Nephron progenitor cell (in vitro differentiated cells): ENCODE measurements at regions not wholly inside any gene's neighbourhood (a gene's known extent, or its start where the extent isn't known, plus 50 kb on each side); places are given as distances from the start of the nearest gene placed in this dataset.

Source experiments
- DNase-seq: peaks from one replicate; pipeline ENCODE4 v3.0.0; 2021
- H3K27ac Mint-ChIP-seq: 2 replicates; pipeline ENCODE4 v1.8.0; 2021; ENCODE audit warnings: mild to moderate bottlenecking, moderate library complexity, mixed read lengths
- H3K27me3 Mint-ChIP-seq: 2 replicates; pipeline ENCODE4 v1.8.0; 2021; ENCODE audit warnings: mild to moderate bottlenecking, low read depth, mixed read lengths; ENCODE audit not compliant: poor library complexity
- H3K36me3 Mint-ChIP-seq: 2 replicates; pipeline ENCODE4 v1.8.0; 2021; ENCODE audit warnings: low read depth, mixed read lengths
- H3K4me1 Mint-ChIP-seq: 2 replicates; pipeline ENCODE4 v1.8.0; 2021; ENCODE audit warnings: mixed read lengths
- H3K4me3 Mint-ChIP-seq: 2 replicates; pipeline ENCODE4 v1.8.0; 2021; ENCODE audit warnings: mild to moderate bottlenecking, moderate library complexity, mixed read lengths
- H3K9me3 Mint-ChIP-seq: 2 replicates; pipeline ENCODE4 v1.8.0; 2021; ENCODE audit warnings: mild to moderate bottlenecking, moderate library complexity, mixed read lengths
- TF ChIP-seq, protein P1 (sequence below): fragments of 200-600 bp; sonication (generic); IDR thresholded peaks from 2 replicates; pipeline ENCODE4 v1.5.0; 2021; ENCODE audit warnings: antibody characterized with exemption

DNA sequence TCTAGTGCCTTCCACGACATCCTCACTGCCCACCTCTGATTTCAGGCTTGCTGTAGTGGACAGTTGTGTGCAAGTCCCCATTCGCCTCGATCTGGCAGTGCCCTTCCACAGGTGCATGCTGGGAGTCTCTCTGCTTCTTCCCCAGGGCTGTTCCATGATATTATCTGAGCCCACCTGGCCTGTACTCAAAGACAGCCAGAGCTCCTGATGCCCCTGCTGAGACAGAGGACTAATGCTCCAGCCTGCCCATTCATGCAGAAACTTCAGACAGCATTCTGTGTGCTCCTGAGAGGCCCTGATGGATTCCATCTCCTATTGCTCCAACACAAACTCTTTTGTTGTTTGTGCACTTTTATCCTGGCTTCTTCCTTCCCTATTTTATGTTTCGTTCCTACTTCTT, 164.8 kb upstream of the PRSS58 start:
- no peaks in the 10 kb centered on the region for H3K36me3 Mint-ChIP-seq
- DNase-seq, result no peak
- peaks cover 11% of the 10 kb centered on the region for H3K4me1 Mint-ChIP-seq
- H3K9me3 Mint-ChIP-seq, result no peaks in the 10 kb centered on the region
- no peak overlapping the region for H3K4me3 Mint-ChIP-seq
- H3K27ac Mint-ChIP-seq, result no peak overlapping the region
- no peaks in the 10 kb centered on the region for H3K27me3 Mint-ChIP-seq
- TF ChIP-seq, protein P1, sequence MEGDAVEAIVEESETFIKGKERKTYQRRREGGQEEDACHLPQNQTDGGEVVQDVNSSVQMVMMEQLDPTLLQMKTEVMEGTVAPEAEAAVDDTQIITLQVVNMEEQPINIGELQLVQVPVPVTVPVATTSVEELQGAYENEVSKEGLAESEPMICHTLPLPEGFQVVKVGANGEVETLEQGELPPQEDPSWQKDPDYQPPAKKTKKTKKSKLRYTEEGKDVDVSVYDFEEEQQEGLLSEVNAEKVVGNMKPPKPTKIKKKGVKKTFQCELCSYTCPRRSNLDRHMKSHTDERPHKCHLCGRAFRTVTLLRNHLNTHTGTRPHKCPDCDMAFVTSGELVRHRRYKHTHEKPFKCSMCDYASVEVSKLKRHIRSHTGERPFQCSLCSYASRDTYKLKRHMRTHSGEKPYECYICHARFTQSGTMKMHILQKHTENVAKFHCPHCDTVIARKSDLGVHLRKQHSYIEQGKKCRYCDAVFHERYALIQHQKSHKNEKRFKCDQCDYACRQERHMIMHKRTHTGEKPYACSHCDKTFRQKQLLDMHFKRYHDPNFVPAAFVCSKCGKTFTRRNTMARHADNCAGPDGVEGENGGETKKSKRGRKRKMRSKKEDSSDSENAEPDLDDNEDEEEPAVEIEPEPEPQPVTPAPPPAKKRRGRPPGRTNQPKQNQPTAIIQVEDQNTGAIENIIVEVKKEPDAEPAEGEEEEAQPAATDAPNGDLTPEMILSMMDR, result no peak

GRCh38 chr7:142420554-142421362, 162.9 kb upstream of the PRSS58 start:
- Mint-ChIP-seq H3K27me3 (no peaks in the 10 kb centered on the region), H3K9me3 (no peaks in the 10 kb centered on the region), H3K27ac (no peak overlapping the region), H3K4me3 (no peak overlapping the region), H3K4me1 (peaks cover 11% of the 10 kb centered on the region), H3K36me3 (no peaks in the 10 kb centered on the region)
- TF ChIP-seq, protein P1, result no peak
- peak; percentile 24 for DNase-seq

GRCh38 chr7:142418326-142418725, 160.5 kb upstream of the PRSS58 start:
- peaks cover 11% of the 10 kb centered on the region for H3K4me1 Mint-ChIP-seq
- H3K36me3 Mint-ChIP-seq, result no peaks in the 10 kb centered on the region
- H3K27me3 Mint-ChIP-seq, result no peaks in the 10 kb centered on the region
- H3K4me3 Mint-ChIP-seq, result no peak overlapping the region
- H3K27ac Mint-ChIP-seq, result no peak overlapping the region
- DNase-seq, result no peak
- TF ChIP-seq, protein P1, result no peak
- H3K9me3 Mint-ChIP-seq, result no peaks in the 10 kb centered on the region

GRCh38 chr7:142414915-142415314, 157.1 kb upstream of the PRSS58 start:
- Mint-ChIP-seq H3K4me3 (no peak overlapping the region), H3K9me3 (no peaks in the 10 kb centered on the region), H3K27me3 (peaks cover 7% of the 10 kb centered on the region), H3K36me3 (no peaks in the 10 kb centered on the region), H3K4me1 (peaks cover 5% of the 10 kb centered on the region), H3K27ac (no peak overlapping the region)
- DNase-seq, result no peak
- TF ChIP-seq, protein P1, result no peak

- Mint-ChIP-seq H3K27me3 (peaks cover 9% of the 10 kb centered on the region), H3K27ac (no peak overlapping the region), H3K36me3 (no peaks in the 10 kb centered on the region), H3K4me1 (peaks cover 5% of the 10 kb centered on the region), H3K4me3 (no peak overlapping the region), H3K9me3 (no peaks in the 10 kb centered on the region)
- TF ChIP-seq, protein P1, result no peak
- DNase-seq, result no peak
These were observed 156.3 kb upstream of the PRSS58 start for GRCh38 chr7:142414135-142414534.
